HFFc6 (cell line): ENCODE measurements at regions not wholly inside any gene's neighbourhood (a gene's known extent, or its start where the extent isn't known, plus 50 kb on each side); places are given as distances from the start of the nearest gene placed in this dataset.

ENCODE experiments used
- DNase-seq: peaks from one replicate; pipeline ENCODE4 v3.0.0-alpha.2; 2018
- H3K27ac Mint-ChIP-seq: 2 replicates; pipeline ENCODE4 v1.8.0; 2020; ENCODE audit warnings: mild to moderate bottlenecking, mixed read lengths
- H3K27me3 Mint-ChIP-seq: 2 replicates; pipeline ENCODE4 v1.8.0; 2021; ENCODE audit warnings: mild to moderate bottlenecking, moderate library complexity, mixed read lengths; ENCODE audit not compliant: insufficient read depth
- H3K36me3 Mint-ChIP-seq: 2 replicates; pipeline ENCODE4 v1.8.0; 2021; ENCODE audit warnings: low read depth, mixed read lengths
- H3K4me1 Mint-ChIP-seq: 2 replicates; pipeline ENCODE4 v1.8.0; 2020; ENCODE audit warnings: low read depth, mixed read lengths
- H3K4me3 Mint-ChIP-seq: 2 replicates; pipeline ENCODE4 v1.8.0; 2020; ENCODE audit warnings: mild to moderate bottlenecking, moderate library complexity, mixed read lengths
- H3K9me3 Mint-ChIP-seq: 2 replicates; pipeline ENCODE4 v1.8.0; 2020; ENCODE audit warnings: mild to moderate bottlenecking, mixed read lengths
- TF ChIP-seq, protein P1 (sequence below): fragments of 200-600 bp; sonication (generic); IDR thresholded peaks from 2 replicates; pipeline ENCODE4 v1.5.0; 2021; ENCODE audit warnings: antibody characterized with exemption, mild to moderate bottlenecking

DNA sequence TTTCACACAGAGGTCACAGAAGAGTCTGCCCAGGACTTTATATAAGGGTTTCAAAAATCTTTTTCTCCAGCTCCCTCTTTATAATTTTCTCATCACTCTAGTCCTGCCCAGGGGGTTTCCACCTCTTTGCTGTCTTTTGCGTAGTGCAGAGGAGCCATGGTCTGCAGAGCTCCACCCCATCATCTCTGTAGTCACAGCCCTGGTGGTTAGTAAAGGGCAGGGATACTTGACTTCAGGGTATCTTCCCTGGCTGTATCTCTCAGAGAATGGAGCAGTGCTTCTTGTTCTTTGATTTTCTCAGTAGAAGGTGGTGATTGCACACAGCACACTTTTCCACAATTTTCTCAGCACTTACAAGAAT lies 900.6 kb upstream of the COX7C start:
- H3K4me3 Mint-ChIP-seq = no peak overlapping the region
- H3K36me3 Mint-ChIP-seq = no peaks in the 10 kb centered on the region
- no peaks in the 10 kb centered on the region for H3K4me1 Mint-ChIP-seq
- no peak for DNase-seq
- no peaks in the 10 kb centered on the region; the same call in 1 of the 2 replicates for H3K27me3 Mint-ChIP-seq
- H3K9me3 Mint-ChIP-seq = peaks cover 42% of the 10 kb centered on the region
- TF ChIP-seq, protein P1, sequence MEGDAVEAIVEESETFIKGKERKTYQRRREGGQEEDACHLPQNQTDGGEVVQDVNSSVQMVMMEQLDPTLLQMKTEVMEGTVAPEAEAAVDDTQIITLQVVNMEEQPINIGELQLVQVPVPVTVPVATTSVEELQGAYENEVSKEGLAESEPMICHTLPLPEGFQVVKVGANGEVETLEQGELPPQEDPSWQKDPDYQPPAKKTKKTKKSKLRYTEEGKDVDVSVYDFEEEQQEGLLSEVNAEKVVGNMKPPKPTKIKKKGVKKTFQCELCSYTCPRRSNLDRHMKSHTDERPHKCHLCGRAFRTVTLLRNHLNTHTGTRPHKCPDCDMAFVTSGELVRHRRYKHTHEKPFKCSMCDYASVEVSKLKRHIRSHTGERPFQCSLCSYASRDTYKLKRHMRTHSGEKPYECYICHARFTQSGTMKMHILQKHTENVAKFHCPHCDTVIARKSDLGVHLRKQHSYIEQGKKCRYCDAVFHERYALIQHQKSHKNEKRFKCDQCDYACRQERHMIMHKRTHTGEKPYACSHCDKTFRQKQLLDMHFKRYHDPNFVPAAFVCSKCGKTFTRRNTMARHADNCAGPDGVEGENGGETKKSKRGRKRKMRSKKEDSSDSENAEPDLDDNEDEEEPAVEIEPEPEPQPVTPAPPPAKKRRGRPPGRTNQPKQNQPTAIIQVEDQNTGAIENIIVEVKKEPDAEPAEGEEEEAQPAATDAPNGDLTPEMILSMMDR = no peak
- no peak overlapping the region for H3K27ac Mint-ChIP-seq

GRCh38 chr5:85732185-85732584 lies 885.6 kb upstream of the COX7C start:
- Mint-ChIP-seq H3K9me3 (peaks cover 40% of the 10 kb centered on the region), H3K36me3 (no peaks in the 10 kb centered on the region), H3K4me1 (no peaks in the 10 kb centered on the region), H3K4me3 (no peak overlapping the region), H3K27me3 (no peaks in the 10 kb centered on the region), H3K27ac (no peak overlapping the region)
- TF ChIP-seq, protein P1 = no peak
- DNase-seq = no peak

DNA sequence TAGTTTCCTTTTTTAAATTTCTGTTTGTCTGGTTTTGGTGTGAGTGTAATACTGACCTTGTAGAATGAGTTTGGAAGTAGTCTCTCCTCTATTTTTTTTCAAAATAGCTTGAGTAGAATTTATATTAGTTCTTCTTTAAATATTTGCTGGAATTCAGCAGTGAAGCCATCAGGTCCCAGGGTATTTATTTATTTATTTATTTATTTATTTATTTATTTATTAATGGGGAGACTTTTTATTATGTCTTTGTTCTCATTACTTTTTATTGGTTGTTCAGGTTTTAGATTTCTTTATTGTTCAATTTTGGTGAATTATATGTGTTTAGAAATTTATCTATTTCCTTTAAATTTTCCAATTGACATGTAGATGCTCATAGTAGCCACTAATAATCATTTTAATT lies 875.8 kb upstream of the COX7C start:
- Mint-ChIP-seq H3K27ac (no peak overlapping the region), H3K4me1 (no peaks in the 10 kb centered on the region), H3K9me3 (peaks cover 58% of the 10 kb centered on the region), H3K4me3 (no peak overlapping the region), H3K36me3 (no peaks in the 10 kb centered on the region; the same call in 1 of the 2 replicates), H3K27me3 (no peaks in the 10 kb centered on the region)
- no peak for DNase-seq
- TF ChIP-seq, protein P1 = no peak

- TF ChIP-seq, protein P1 = no peak
- Mint-ChIP-seq H3K27ac (no peak overlapping the region), H3K4me3 (no peak overlapping the region), H3K36me3 (no peaks in the 10 kb centered on the region), H3K4me1 (no peaks in the 10 kb centered on the region), H3K9me3 (peaks cover 25% of the 10 kb centered on the region), H3K27me3 (no peaks in the 10 kb centered on the region)
- no peak for DNase-seq
Measured at GRCh38 chr5:85760519-85760918, 857.2 kb upstream of the COX7C start.

GRCh38 chr5:85769347-85769746 lies 848.4 kb upstream of the COX7C start:
- H3K27me3 Mint-ChIP-seq = no peaks in the 10 kb centered on the region
- peaks cover 60% of the 10 kb centered on the region for H3K9me3 Mint-ChIP-seq
- no peak overlapping the region for H3K4me3 Mint-ChIP-seq
- TF ChIP-seq, protein P1 = no peak
- H3K27ac Mint-ChIP-seq = no peak overlapping the region
- no peak for DNase-seq
- no peaks in the 10 kb centered on the region for H3K36me3 Mint-ChIP-seq
- H3K4me1 Mint-ChIP-seq = no peaks in the 10 kb centered on the region

- TF ChIP-seq, protein P1 = no peak
- no peak for DNase-seq
- Mint-ChIP-seq H3K4me3 (no peak overlapping the region), H3K27me3 (no peaks in the 10 kb centered on the region), H3K36me3 (no peaks in the 10 kb centered on the region), H3K27ac (no peak overlapping the region), H3K9me3 (peaks cover 19% of the 10 kb centered on the region), H3K4me1 (no peaks in the 10 kb centered on the region)
Measured at GRCh38 chr5:85784746-85785145, 833.0 kb upstream of the COX7C start.
